ENCODE measurements at regions not wholly inside any gene's neighbourhood (a gene's known extent, or its start where the extent isn't known, plus 50 kb on each side); places are given as distances from the start of the nearest gene placed in this dataset.

DNA sequence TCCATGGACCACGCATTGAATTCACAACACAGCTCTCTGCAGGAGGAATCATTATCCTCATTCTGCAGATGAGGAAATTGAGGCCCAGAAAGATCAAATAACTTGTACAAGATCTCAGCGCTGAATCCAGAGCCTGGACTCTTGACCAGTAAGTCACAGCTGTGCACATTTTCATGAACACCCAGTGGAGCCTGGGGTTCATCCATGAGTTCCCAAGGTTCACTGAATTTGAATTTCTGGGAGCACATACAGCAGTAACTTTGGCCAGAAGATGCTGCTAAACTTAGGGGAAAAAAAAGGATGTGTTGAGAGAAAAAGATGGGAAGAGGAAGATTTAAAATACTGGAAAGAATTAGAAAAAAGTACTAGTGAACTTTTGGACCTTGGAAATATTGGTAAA lies 218.7 kb upstream of the PPARGC1A start:
- DNase-seq (no peak), ATAC-seq (no peak)
- intact Hi-C loops (cut with DNase I): no loop called here
- Histone ChIP-seq H3K4me3 (no peak overlapping the region), H3K27me3 (ENCODE audit: insufficient read depth in 3 of 3, low read length in 2 of 3) (no peaks in the 10 kb centered on the region), H3K36me3 (ENCODE audit: insufficient read depth in 1 of 2, low read depth in 1 of 2) (no peaks in the 10 kb centered on the region), H3K4me1 (peaks cover 14% of the 10 kb centered on the region), H3K9me3 (peaks cover 3% of the 10 kb centered on the region), H3K27ac (no peak overlapping the region)
- TF ChIP-seq, protein P1, sequence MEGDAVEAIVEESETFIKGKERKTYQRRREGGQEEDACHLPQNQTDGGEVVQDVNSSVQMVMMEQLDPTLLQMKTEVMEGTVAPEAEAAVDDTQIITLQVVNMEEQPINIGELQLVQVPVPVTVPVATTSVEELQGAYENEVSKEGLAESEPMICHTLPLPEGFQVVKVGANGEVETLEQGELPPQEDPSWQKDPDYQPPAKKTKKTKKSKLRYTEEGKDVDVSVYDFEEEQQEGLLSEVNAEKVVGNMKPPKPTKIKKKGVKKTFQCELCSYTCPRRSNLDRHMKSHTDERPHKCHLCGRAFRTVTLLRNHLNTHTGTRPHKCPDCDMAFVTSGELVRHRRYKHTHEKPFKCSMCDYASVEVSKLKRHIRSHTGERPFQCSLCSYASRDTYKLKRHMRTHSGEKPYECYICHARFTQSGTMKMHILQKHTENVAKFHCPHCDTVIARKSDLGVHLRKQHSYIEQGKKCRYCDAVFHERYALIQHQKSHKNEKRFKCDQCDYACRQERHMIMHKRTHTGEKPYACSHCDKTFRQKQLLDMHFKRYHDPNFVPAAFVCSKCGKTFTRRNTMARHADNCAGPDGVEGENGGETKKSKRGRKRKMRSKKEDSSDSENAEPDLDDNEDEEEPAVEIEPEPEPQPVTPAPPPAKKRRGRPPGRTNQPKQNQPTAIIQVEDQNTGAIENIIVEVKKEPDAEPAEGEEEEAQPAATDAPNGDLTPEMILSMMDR (IDR thresholded peaks at IDR 0.05): no peak
- WGBS, 3 donors: 84 to 91% (median 86%) methylated on average over 2 of the region's 2 CpGs

DNA sequence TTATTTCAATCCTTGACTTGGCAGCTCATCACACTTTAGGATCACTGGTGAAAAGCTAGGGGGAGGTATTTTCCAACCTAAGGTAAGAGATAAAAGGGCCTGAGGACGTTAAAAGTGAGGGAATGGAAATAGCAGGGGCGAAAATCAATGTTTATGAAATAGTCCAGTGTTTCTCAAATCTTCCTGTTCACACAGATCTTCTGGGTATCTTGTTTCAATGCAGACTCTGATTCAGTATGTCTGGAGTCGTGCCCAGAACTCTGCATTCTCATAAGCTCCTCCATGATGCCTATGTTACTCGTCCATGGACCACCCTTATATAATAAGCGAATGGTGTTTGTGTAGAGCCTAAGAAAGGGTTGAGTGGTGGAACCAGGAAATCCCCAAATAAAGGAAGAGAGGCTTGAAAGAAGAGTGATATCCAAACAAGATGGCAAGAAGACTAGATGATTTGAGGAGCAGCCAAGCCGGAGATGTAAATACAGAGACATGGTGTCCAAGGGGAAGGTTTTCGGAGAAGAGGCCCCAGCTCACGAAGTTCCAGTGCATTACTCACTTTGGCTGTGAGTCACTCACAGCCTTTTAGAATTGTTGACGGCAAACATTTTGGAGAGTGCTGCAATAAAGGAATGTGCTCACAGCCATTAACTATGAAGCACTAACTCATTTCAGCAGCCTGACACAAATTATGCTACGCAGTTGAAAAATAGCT lies 215.6 kb upstream of the PPARGC1A start:
- no peaks in the 10 kb centered on the region for H3K9me3 ChIP-seq
- H3K27ac ChIP-seq: no peak overlapping the region
- H3K4me1 ChIP-seq: peaks cover 19% of the 10 kb centered on the region
- 59 to 76% (median 63%) methylated on average over 10 of the region's 10 CpGs for WGBS, 3 donors
- TF ChIP-seq, protein P1 (IDR thresholded peaks at IDR 0.05): no peak
- H3K4me3 ChIP-seq: no peak overlapping the region
- DNase-seq (peak in 1 of 2 donors; percentile 26), ATAC-seq (peak; percentile 71 to 88 (median 82))
- no peaks in the 10 kb centered on the region for H3K36me3 ChIP-seq (ENCODE audit: insufficient read depth in 1 of 2, low read depth in 1 of 2)
- H3K27me3 ChIP-seq (ENCODE audit: insufficient read depth in 3 of 3, low read length in 2 of 3): no peaks in the 10 kb centered on the region
- intact Hi-C loops (cut with DNase I): no loop called here

DNA sequence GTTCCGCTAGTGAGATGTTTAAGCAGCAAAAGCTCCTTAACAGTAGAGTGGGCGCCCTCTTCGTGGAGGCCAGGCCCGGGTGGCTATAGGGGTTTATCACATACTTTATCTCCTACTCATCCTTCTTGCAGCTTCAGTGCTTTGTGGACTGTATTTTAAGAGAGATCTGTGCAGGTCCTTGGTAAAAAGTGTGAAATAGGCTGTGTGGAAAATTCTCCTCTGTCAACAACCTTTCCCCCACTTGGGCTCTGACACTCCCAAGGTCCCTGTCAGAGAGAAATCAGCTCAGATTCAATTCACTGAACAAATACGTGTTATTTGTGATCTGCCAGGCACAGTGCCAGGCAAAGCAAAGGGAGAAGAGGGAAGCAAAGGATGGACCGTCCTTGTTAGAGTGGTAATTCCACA lies 214.3 kb upstream of the PPARGC1A start:
- DNase-seq: no peak
- intact Hi-C loops (cut with DNase I): no loop called here
- H3K4me3 ChIP-seq: no peak overlapping the region
- H3K4me1 ChIP-seq: peaks cover 19% of the 10 kb centered on the region
- ATAC-seq: peak in 3 of 4 donors; percentile 19 to 48 (median 39)
- no peak overlapping the region for H3K27ac ChIP-seq
- no peaks in the 10 kb centered on the region for H3K27me3 ChIP-seq (ENCODE audit: insufficient read depth in 3 of 3, low read length in 2 of 3)
- no peaks in the 10 kb centered on the region for H3K9me3 ChIP-seq
- TF ChIP-seq, protein P1 (IDR thresholded peaks at IDR 0.05): no peak
- H3K36me3 ChIP-seq (ENCODE audit: insufficient read depth in 1 of 2, low read depth in 1 of 2): no peaks in the 10 kb centered on the region
- 47 to 57% (median 51%) methylated on average over 6 of the region's 6 CpGs for WGBS, 3 donors

DNA sequence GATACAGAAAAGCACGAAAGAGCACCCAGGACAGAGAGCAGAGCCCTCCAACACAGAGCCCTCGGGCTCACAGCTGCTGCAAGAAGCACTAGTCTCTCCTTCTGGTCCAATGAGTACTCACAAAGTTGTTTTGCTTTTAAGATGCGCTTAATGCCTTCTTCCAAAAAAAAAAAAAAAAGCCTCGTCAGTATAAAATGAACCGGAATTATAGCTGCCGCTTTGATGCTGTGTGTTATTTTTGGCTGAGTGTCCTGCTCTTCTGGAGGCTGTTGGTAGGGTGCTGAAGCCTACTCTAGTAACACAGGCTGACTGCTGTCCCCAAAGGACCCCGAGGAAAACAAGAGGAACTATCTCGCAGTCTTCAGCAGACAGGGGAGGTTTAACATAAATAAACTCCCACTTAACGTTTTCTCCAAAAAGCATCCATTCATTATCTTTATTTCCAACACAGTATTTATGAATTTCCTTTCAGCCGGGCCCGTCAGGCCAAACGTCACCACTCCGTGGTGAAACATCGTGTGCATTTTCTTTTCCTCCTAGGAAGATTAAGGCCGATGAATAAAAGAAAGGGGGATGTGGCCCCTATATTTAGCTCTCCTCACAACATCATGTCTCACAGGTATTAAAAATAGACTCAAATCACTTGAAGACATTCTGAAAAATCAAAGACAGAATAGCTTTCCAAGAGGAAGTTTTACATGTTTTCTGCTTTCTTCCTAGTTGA lies 213.7 kb upstream of the PPARGC1A start:
- ATAC-seq (peak; percentile 50 to 83 (median 58)), DNase-seq (no peak)
- 18 to 42% (median 27%) methylated on average over 15 of the region's 15 CpGs for WGBS, 3 donors
- Histone ChIP-seq H3K4me3 (peak overlapping the region; percentile 20), H3K27me3 (ENCODE audit: insufficient read depth in 3 of 3, low read length in 2 of 3) (no peaks in the 10 kb centered on the region), H3K36me3 (ENCODE audit: insufficient read depth in 1 of 2, low read depth in 1 of 2) (no peaks in the 10 kb centered on the region), H3K4me1 (peaks cover 19% of the 10 kb centered on the region), H3K9me3 (no peaks in the 10 kb centered on the region), H3K27ac (no peak overlapping the region)
- intact Hi-C loops (cut with DNase I): no loop called here
- TF ChIP-seq, protein P1 (IDR thresholded peaks at IDR 0.05): no peak
